GM12864 (cell line): ENCODE measurements at regions not wholly inside any gene's neighbourhood (a gene's known extent, or its start where the extent isn't known, plus 50 kb on each side); places are given as distances from the start of the nearest gene placed in this dataset.

Experiments
- DNase-seq: peaks from one replicate; pipeline ENCODE4 v3.0.0-alpha.2; 2011; ENCODE audit warnings: low read depth
- H3K4me3 ChIP-seq: 2 replicates; pipeline ENCODE4 v1.5.1; 2011; ENCODE audit warnings: mild to moderate bottlenecking, low read depth, low read length, control low read depth
- TF ChIP-seq, protein P1 (sequence below): IDR thresholded peaks from 2 replicates; pipeline ENCODE4 v1.5.1; 2011; ENCODE audit warnings: low read depth, mild to moderate bottlenecking, moderate library complexity, low read length, control low read depth, inconsistent platforms; ENCODE audit errors: missing control alignments

DNA sequence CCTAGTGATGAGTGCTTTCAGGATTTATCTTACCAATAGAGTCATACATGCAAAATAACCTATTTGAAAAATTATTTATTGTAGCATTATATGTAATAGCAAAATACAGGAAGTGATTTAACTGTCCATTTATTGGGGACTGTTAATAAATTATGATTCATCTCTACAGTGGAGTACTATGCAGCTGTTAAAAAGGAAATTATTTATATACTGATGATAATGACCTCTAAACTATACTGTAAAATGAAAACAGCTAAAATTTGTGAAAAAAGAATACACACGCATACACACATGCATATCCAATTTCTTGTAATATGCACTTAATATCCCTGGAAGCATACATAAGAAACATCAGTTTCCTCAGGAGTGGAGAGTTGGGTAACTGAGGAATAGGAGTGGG, 58.0 kb upstream of the PALM2AKAP2 start:
- no peak overlapping the region for H3K4me3 ChIP-seq
- TF ChIP-seq, protein P1, sequence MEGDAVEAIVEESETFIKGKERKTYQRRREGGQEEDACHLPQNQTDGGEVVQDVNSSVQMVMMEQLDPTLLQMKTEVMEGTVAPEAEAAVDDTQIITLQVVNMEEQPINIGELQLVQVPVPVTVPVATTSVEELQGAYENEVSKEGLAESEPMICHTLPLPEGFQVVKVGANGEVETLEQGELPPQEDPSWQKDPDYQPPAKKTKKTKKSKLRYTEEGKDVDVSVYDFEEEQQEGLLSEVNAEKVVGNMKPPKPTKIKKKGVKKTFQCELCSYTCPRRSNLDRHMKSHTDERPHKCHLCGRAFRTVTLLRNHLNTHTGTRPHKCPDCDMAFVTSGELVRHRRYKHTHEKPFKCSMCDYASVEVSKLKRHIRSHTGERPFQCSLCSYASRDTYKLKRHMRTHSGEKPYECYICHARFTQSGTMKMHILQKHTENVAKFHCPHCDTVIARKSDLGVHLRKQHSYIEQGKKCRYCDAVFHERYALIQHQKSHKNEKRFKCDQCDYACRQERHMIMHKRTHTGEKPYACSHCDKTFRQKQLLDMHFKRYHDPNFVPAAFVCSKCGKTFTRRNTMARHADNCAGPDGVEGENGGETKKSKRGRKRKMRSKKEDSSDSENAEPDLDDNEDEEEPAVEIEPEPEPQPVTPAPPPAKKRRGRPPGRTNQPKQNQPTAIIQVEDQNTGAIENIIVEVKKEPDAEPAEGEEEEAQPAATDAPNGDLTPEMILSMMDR = no peak
- no peak for DNase-seq

DNA sequence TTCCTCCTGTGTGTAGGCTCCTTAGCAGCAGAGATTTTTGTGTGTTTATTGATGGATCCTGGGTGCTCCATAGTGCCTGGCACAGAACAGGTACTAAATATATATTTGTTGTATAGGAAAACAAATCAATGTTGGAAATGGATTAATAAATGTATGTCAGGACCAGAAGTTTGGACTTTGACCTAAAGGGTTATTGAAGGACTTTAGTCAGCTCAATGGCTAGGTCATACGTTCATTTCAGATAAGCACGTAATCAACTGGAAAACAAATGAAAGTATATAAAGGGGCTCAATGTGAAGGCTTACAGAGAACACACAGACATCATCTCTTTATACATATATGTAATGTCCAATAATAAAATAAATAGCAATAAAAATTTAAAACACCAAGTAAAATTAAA, 56.2 kb upstream of the PALM2AKAP2 start:
- H3K4me3 ChIP-seq = no peak overlapping the region
- TF ChIP-seq, protein P1 = no peak
- no peak for DNase-seq

DNA sequence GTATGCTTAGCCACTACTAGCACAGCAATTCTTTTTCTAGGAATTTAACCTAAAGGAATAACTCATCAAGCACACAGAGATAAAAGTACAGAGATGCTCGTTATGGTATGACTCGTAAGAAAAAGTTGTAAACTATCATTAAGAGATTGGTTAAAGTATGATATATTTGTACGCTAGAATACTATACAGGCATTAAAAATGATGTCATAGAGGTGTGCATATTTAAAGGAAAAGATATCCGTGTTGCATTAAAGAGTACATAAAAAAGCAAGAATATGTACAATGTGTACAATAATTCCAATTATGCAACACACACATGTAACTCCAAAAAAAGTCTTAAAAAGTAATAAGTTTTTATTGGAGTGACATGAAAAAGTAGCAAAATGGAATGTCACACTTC, 54.5 kb upstream of the PALM2AKAP2 start:
- DNase-seq = no peak
- TF ChIP-seq, protein P1 = no peak

DNA sequence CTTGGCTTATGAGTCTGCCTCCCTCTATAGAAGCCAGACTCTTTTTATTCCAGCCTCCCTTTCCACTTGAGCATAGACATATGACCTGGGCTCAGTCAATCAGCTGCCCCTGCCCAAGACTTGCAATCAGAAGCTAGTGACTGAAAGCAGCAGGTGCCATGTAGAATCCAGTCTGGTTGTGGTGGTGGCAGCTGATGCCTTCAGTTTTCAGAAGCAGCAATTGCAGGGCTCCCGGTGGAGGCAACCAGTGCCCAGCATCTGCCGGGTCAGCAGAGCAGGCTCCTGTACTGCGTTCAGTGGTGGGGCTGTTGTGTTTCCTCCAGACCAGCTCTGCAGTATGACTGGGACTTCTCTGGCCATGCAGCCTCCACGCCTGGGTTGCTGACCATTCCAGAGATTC, 53.9 kb upstream of the PALM2AKAP2 start:
- TF ChIP-seq, protein P1 = no peak
- no peak for DNase-seq
- H3K4me3 ChIP-seq = no peak overlapping the region

More for the DNA sequence above, 54.5 kb upstream of the PALM2AKAP2 start:
- H3K4me3 ChIP-seq = no peak overlapping the region

DNA sequence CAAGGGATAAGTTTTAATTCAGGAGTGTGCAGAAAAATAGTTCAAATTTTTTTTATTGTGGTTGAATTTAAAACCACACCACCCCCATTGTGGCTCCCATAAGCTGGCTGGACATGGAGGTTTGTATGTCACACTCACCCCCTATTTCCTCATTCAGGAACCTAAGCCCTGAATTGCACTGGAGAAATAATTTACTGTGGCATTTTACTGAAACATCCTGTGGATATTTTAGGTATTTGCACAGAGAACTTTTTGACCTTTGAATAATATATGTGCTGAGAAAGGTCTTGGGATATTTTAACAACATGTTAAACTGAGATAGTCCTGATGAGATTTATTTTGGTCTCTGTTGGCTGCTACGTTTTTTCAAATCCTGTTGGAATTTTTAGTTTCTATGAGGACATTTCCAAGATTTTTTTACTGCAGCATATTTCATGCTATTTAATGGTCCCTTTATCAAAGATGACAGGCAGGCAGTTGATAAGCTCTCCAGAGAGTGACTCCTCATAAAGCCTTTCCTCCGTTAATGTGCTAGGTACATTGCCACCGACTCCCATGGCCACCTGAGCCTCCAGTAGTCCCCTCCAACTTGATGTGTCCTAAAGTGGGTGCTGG, 51.2 kb upstream of the PALM2AKAP2 start:
- TF ChIP-seq, protein P1 = no peak
- DNase-seq = no peak
- H3K4me3 ChIP-seq = no peak overlapping the region

DNA sequence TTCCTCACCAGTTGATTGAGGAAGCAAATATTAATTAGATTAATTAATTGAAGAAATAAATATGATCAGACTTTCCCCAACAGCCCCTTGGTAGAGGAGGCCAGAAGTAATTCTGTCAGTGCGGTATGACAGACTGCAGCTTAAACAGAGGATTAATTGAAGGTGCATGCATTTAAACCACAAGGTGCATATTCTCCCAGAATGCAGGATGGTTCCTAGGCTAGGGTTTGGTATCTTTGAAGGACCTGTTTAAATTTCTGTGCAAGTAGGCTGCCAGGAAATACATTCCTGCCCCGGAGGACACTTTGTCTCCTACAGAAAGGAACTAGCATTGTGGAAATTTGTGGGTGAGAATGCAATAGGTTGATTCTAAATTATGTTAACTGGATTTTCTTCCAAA, 50.5 kb upstream of the PALM2AKAP2 start:
- H3K4me3 ChIP-seq = no peak overlapping the region
- TF ChIP-seq, protein P1 = no peak
- no peak for DNase-seq
